ENCODE measurements at regions not wholly inside any gene's neighbourhood (a gene's known extent, or its start where the extent isn't known, plus 50 kb on each side); places are given as distances from the start of the nearest gene placed in this dataset.

GRCh38 chr2:121049950-121050585, 234.9 kb downstream of the TFCP2L1 start:
- DNase-seq (no peak), ATAC-seq (ENCODE audit: low read depth) (no peak)
- no peaks in the 10 kb centered on the region for H3K4me1 Mint-ChIP-seq
- intact Hi-C loops (cut with micrococcal nuclease) = no loop called here
- CTCF ChIA-PET = no interaction called here
- no peak overlapping the region for H3K4me3 Mint-ChIP-seq
- POLR2A ChIA-PET = no interaction called here
- H3K27ac Mint-ChIP-seq = no peak overlapping the region
- no peaks in the 10 kb centered on the region for H3K36me3 Mint-ChIP-seq (ENCODE audit: low read depth)
- TF ChIP-seq, protein P1, sequence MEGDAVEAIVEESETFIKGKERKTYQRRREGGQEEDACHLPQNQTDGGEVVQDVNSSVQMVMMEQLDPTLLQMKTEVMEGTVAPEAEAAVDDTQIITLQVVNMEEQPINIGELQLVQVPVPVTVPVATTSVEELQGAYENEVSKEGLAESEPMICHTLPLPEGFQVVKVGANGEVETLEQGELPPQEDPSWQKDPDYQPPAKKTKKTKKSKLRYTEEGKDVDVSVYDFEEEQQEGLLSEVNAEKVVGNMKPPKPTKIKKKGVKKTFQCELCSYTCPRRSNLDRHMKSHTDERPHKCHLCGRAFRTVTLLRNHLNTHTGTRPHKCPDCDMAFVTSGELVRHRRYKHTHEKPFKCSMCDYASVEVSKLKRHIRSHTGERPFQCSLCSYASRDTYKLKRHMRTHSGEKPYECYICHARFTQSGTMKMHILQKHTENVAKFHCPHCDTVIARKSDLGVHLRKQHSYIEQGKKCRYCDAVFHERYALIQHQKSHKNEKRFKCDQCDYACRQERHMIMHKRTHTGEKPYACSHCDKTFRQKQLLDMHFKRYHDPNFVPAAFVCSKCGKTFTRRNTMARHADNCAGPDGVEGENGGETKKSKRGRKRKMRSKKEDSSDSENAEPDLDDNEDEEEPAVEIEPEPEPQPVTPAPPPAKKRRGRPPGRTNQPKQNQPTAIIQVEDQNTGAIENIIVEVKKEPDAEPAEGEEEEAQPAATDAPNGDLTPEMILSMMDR (IDR thresholded peaks at IDR 0.05) = no peak
- peaks cover 4% of the 10 kb centered on the region for H3K27me3 Mint-ChIP-seq
- H3K9me3 Mint-ChIP-seq = no peaks in the 10 kb centered on the region

DNA sequence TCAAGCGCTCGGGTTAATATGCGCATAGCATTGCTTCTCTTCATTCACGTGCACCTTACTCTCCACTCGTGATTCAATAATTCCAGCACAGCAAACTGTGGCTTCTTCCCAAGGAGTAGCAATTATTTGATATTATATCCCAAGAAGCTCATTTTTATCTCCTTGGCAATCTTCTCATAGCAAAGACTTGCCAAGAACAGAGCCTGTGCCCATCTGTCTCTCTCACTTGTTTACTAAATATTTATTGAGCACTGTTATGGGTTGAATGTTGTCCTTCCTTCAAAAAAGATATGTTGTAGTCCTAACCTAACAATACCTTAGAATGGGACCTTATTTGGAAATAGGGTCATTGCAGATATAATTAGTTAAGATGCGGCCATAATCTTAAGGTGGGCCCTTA, 233.7 kb downstream of the TFCP2L1 start:
- intact Hi-C loops (cut with micrococcal nuclease) = no loop called here
- H3K36me3 Mint-ChIP-seq (ENCODE audit: low read depth) = no peaks in the 10 kb centered on the region
- no peaks in the 10 kb centered on the region for H3K4me1 Mint-ChIP-seq
- no peak for DNase-seq
- ATAC-seq (ENCODE audit: low read depth) = no peak
- H3K27me3 Mint-ChIP-seq = peaks cover 4% of the 10 kb centered on the region
- POLR2A ChIA-PET = interaction anchor here (0.7 kb wide), 1 partner anchor 497 kb away, joined by 3 read pairs; no protein-coding TSS in a partner anchor
- H3K9me3 Mint-ChIP-seq = no peaks in the 10 kb centered on the region
- TF ChIP-seq, protein P1 (IDR thresholded peaks at IDR 0.05) = no peak
- CTCF ChIA-PET = no interaction called here
- H3K27ac Mint-ChIP-seq = no peak overlapping the region
- no peak overlapping the region for H3K4me3 Mint-ChIP-seq

DNA sequence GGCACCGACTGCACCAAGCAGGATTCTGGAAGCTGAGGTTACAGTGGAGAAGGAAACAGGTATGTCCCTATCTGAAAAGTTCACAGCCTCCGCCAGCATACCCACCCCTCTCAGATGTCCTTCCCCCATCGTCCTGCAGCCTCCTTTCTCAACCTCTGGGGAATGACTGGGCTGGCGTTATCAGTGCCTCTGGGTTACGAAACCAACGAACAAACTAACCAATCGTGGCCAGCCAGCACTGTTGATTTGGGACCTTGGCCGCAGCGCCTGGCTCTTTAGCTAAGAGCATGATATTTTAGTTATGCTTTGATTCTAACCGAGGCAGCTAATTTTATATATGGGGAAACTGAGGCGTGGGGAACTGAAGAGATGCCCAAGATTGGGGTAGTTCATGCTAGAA, 233.0 kb downstream of the TFCP2L1 start:
- TF ChIP-seq, protein P1 (IDR thresholded peaks at IDR 0.05) = no peak
- Mint-ChIP-seq H3K9me3 (no peaks in the 10 kb centered on the region), H3K4me1 (no peaks in the 10 kb centered on the region), H3K27ac (no peak overlapping the region), H3K27me3 (peaks cover 4% of the 10 kb centered on the region), H3K4me3 (no peak overlapping the region), H3K36me3 (ENCODE audit: low read depth) (no peaks in the 10 kb centered on the region)
- DNase-seq (no peak), ATAC-seq (ENCODE audit: low read depth) (no peak)
- intact Hi-C loops (cut with micrococcal nuclease) = no loop called here
- POLR2A ChIA-PET = no interaction called here
- CTCF ChIA-PET = no interaction called here

- TF ChIP-seq, protein P1 (IDR thresholded peaks at IDR 0.05) = no peak
- no peak for ATAC-seq (ENCODE audit: low read depth)
- intact Hi-C loops (cut with micrococcal nuclease) = no loop called here
Measured at GRCh38 chr2:121052521-121052920, 232.5 kb downstream of the TFCP2L1 start.

DNA sequence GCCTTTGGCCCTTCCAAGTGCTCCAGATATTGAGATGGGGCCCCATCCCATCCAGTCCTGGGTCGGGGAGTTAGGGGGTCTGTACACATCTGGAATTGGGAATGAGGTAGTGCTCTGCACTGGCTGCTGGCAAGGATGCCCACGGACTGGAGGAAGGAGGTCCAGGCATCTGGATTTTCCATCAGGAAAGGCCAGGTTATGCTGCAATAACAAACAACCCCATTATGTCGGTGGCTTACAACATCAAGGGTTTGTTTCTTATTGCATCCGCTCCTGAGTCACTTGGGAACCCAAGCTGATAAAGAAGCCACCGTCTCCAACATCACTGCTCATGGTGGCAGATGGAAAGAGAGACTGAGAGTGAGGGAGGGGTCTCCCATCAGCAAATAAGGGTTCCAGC, 229.9 kb downstream of the TFCP2L1 start:
- CTCF ChIA-PET = no interaction called here
- intact Hi-C loops (cut with micrococcal nuclease) = no loop called here
- TF ChIP-seq, protein P1 (IDR thresholded peaks at IDR 0.05) = no peak
- peaks cover 4% of the 10 kb centered on the region for H3K27me3 Mint-ChIP-seq
- H3K4me3 Mint-ChIP-seq = no peak overlapping the region
- POLR2A ChIA-PET = no interaction called here
- H3K36me3 Mint-ChIP-seq (ENCODE audit: low read depth) = no peaks in the 10 kb centered on the region
- DNase-seq (no peak), ATAC-seq (ENCODE audit: low read depth) (no peak)
- H3K27ac Mint-ChIP-seq = no peak overlapping the region
- H3K9me3 Mint-ChIP-seq = no peaks in the 10 kb centered on the region
- H3K4me1 Mint-ChIP-seq = no peaks in the 10 kb centered on the region

More at GRCh38 chr2:121052521-121052920, 232.5 kb downstream of the TFCP2L1 start:
- ChIA-PET CTCF (no interaction called here), POLR2A (no interaction called here)
- H3K9me3 Mint-ChIP-seq = no peaks in the 10 kb centered on the region
- no peak overlapping the region for H3K27ac Mint-ChIP-seq
- no peak for DNase-seq
- no peak overlapping the region for H3K4me3 Mint-ChIP-seq
- no peaks in the 10 kb centered on the region for H3K36me3 Mint-ChIP-seq (ENCODE audit: low read depth)
- no peaks in the 10 kb centered on the region for H3K4me1 Mint-ChIP-seq
- H3K27me3 Mint-ChIP-seq = peaks cover 4% of the 10 kb centered on the region
